ENCODE measurements at regions not wholly inside any gene's neighbourhood (a gene's known extent, or its start where the extent isn't known, plus 50 kb on each side); places are given as distances from the start of the nearest gene placed in this dataset.

GRCh38 chr4:136662539-136662938 lies 869.8 kb downstream of the PCDH18 start:
- DNase-seq (ENCODE audit: low spot score) = no peak

GRCh38 chr4:136653640-136654406 lies 878.5 kb downstream of the PCDH18 start:
- DNase-seq (ENCODE audit: low spot score) = no peak

- DNase-seq (ENCODE audit: low spot score) = no peak
Measured at GRCh38 chr4:136651932-136652331, 880.4 kb downstream of the PCDH18 start.

- DNase-seq (ENCODE audit: low spot score) = no peak
Measured at GRCh38 chr4:136651278-136651667, 881.0 kb downstream of the PCDH18 start.

- no peak for DNase-seq (ENCODE audit: low spot score)
Measured at GRCh38 chr4:136650541-136651277, 881.6 kb downstream of the PCDH18 start.

- DNase-seq (ENCODE audit: low spot score) = no peak
Measured at GRCh38 chr4:136644279-136644678, 888.0 kb downstream of the PCDH18 start.

GRCh38 chr4:136643416-136643815 lies 888.9 kb downstream of the PCDH18 start:
- DNase-seq (ENCODE audit: low spot score) = no peak

- DNase-seq (ENCODE audit: low spot score) = no peak
Measured at GRCh38 chr4:136637071-136637777, 895.1 kb downstream of the PCDH18 start.

- DNase-seq (ENCODE audit: low spot score) = no peak
Measured at GRCh38 chr4:136636155-136636554, 896.1 kb downstream of the PCDH18 start.

GRCh38 chr4:136634121-136634520 lies 898.2 kb downstream of the PCDH18 start:
- no peak for DNase-seq (ENCODE audit: low spot score)

- no peak for DNase-seq (ENCODE audit: low spot score)
Measured at GRCh38 chr4:136599890-136600289, 932.4 kb downstream of the PCDH18 start.

- no peak for DNase-seq (ENCODE audit: low spot score)
Measured at GRCh38 chr4:136590440-136590839, 941.9 kb downstream of the PCDH18 start.

- DNase-seq (ENCODE audit: low spot score) = no peak
Measured at GRCh38 chr4:136583567-136583966, 948.7 kb downstream of the PCDH18 start.

- no peak for DNase-seq (ENCODE audit: low spot score)
Measured at GRCh38 chr4:136581119-136581518, 951.2 kb downstream of the PCDH18 start.

- DNase-seq (ENCODE audit: low spot score) = no peak
Measured at GRCh38 chr4:136575146-136575545, 957.1 kb downstream of the PCDH18 start.

- DNase-seq (ENCODE audit: low spot score) = no peak
Measured at GRCh38 chr4:136573460-136573859, 958.8 kb downstream of the PCDH18 start.

GRCh38 chr4:136571315-136571714 lies 961.0 kb downstream of the PCDH18 start:
- no peak for DNase-seq (ENCODE audit: low spot score)

- DNase-seq (ENCODE audit: low spot score) = no peak
Measured at GRCh38 chr4:136562834-136563233, 969.5 kb downstream of the PCDH18 start.

GRCh38 chr4:136558940-136559494 lies 973.3 kb downstream of the PCDH18 start:
- no peak for DNase-seq (ENCODE audit: low spot score)

- DNase-seq (ENCODE audit: low spot score) = no peak
Measured at GRCh38 chr4:136557396-136557795, 974.9 kb downstream of the PCDH18 start.

GRCh38 chr4:136554033-136554432 lies 978.3 kb downstream of the PCDH18 start:
- DNase-seq (ENCODE audit: low spot score) = no peak

- DNase-seq (ENCODE audit: low spot score) = no peak
Measured at GRCh38 chr4:136551753-136552152, 980.5 kb downstream of the PCDH18 start.

GRCh38 chr4:136540747-136541146 lies 991.5 kb downstream of the PCDH18 start:
- no peak for DNase-seq (ENCODE audit: low spot score)
